GM19455 (cell line): ENCODE measurements at regions not wholly inside any gene's neighbourhood (a gene's known extent, or its start where the extent isn't known, plus 50 kb on each side); places are given as distances from the start of the nearest gene placed in this dataset.
A peak's percentile ranks its signal among the peaks of the same experiment; 100 is the strongest.

ENCODE experiments used
- ATAC-seq: cut with Tn5 transposase; IDR thresholded peaks from one replicate; pipeline ENCODE4 v1.9.1; 2021; ENCODE audit not compliant: unreplicated experiment

GRCh38 chr6:21986703-21987102, 310.1 kb downstream of the PRL start:
- no peak for ATAC-seq

- ATAC-seq = peak; percentile 61
These were observed 309.3 kb downstream of the PRL start for GRCh38 chr6:21987501-21987957.

GRCh38 chr6:21990577-21990976, 306.3 kb downstream of the PRL start:
- no peak for ATAC-seq

GRCh38 chr6:21992178-21992967, 304.5 kb downstream of the PRL start:
- no peak for ATAC-seq

GRCh38 chr6:21993841-21994240, 303.0 kb downstream of the PRL start:
- no peak for ATAC-seq

GRCh38 chr6:21994821-21995220, 302.0 kb downstream of the PRL start:
- ATAC-seq = no peak

- no peak for ATAC-seq
These were observed 301.5 kb downstream of the PRL start for GRCh38 chr6:21995318-21995717.

GRCh38 chr6:21996425-21997118, 300.3 kb downstream of the PRL start:
- no peak for ATAC-seq

GRCh38 chr6:21997119-21998037, 299.5 kb downstream of the PRL start:
- ATAC-seq = no peak

- ATAC-seq = no peak
These were observed 298.3 kb downstream of the PRL start for GRCh38 chr6:21998582-21998981.

GRCh38 chr6:21999012-21999528, 297.8 kb downstream of the PRL start:
- ATAC-seq = no peak

GRCh38 chr6:21999741-22000140, 297.1 kb downstream of the PRL start:
- ATAC-seq = no peak

- no peak for ATAC-seq
These were observed 295.3 kb downstream of the PRL start for GRCh38 chr6:22001396-22002027.

- no peak for ATAC-seq
These were observed 293.5 kb downstream of the PRL start for GRCh38 chr6:22003287-22003686.

GRCh38 chr6:22006795-22007194, 290.0 kb downstream of the PRL start:
- ATAC-seq = no peak

GRCh38 chr6:22007469-22007868, 289.4 kb downstream of the PRL start:
- no peak for ATAC-seq

- no peak for ATAC-seq
These were observed 288.5 kb downstream of the PRL start for GRCh38 chr6:22008248-22008836.

GRCh38 chr6:22010102-22010501, 286.7 kb downstream of the PRL start:
- ATAC-seq = no peak

- no peak for ATAC-seq
These were observed 281.6 kb downstream of the PRL start for GRCh38 chr6:22015216-22015615.

- no peak for ATAC-seq
These were observed 280.9 kb downstream of the PRL start for GRCh38 chr6:22015944-22016343.
